K562 (cell line): ENCODE measurements at regions not wholly inside any gene's neighbourhood (a gene's known extent, or its start where the extent isn't known, plus 50 kb on each side); places are given as distances from the start of the nearest gene placed in this dataset.

Experiments
- ASH1L ChIP-seq: fragments of 450-650 bp; IDR thresholded peaks from 2 replicates; pipeline ENCODE4 v1.6.1; 2018; ENCODE audit warnings: borderline replicate concordance, mild to moderate bottlenecking, low read depth; ENCODE audit not compliant: partially characterized antibody
- C11orf30 ChIP-seq: fragments of 450-650 bp; IDR thresholded peaks from 2 replicates; pipeline ENCODE4 v1.6.1; 2016; ENCODE audit warnings: low read depth, mild to moderate bottlenecking
- CHCHD3 ChIP-seq: fragments of 250-450 bp; sonication (Bioruptor Pico); IDR thresholded peaks from 2 replicates; pipeline ENCODE4 v2.1.2; 2022; ENCODE audit warnings: mild to moderate bottlenecking
- ETV1 ChIP-seq: fragments of 450-650 bp; conservative IDR thresholded peaks from 2 replicates; pipeline ENCODE4 v1.6.1; 2016; ENCODE audit warnings: missing genetic modification characterization, control low read depth, low read depth, missing compliant biosample characterization
- HNRNPLL ChIP-seq: fragments of 200-400 bp; formaldehyde crosslinking; IDR thresholded peaks from 2 replicates; pipeline ENCODE4 v1.6.1; 2017; ENCODE audit warnings: low read length, low read depth, mild to moderate bottlenecking; ENCODE audit not compliant: poor library complexity, severe bottlenecking
- JUN ChIP-seq, 2 experiments: sonication (generic) in 1 of 2; formaldehyde crosslinking in 1 of 2; IDR thresholded peaks; 2 replicates each; pipeline versions ENCODE4 v1.6.1 to v1.8.0; 2012 to 2022; ENCODE audit warnings: borderline replicate concordance in 2 of 2, mild to moderate bottlenecking in 2 of 2, improper control_type of control experiment in 1 of 2, low read depth in 1 of 2, low read length in 1 of 2, missing genetic modification reagents in 1 of 2
- KDM1A ChIP-seq, 2 experiments: fragments of 450-650 bp; IDR thresholded peaks; 2 replicates each; pipeline ENCODE4 v1.6.1; 2016; ENCODE audit warnings: mild to moderate bottlenecking in 2 of 2
- MTA1 ChIP-seq: fragments of 450-650 bp; IDR thresholded peaks from 2 replicates; pipeline ENCODE4 v1.6.1; 2017; ENCODE audit warnings: borderline replicate concordance
- MYBL2 ChIP-seq, 2 experiments: fragments of 450-650 bp in 1 of 2; sonication (generic) in 1 of 2; formaldehyde crosslinking in 1 of 2; IDR thresholded peaks; 2 replicates each; pipeline versions ENCODE4 v1.6.1 to v1.8.1; 2017 to 2022; ENCODE audit warnings: borderline replicate concordance in 1 of 2, inconsistent platforms in 1 of 2, low read depth in 1 of 2, mild to moderate bottlenecking in 1 of 2, missing genetic modification reagents in 1 of 2, moderate library complexity in 1 of 2
- NCOA2 ChIP-seq, 2 experiments: fragments of 450-650 bp; IDR thresholded peaks; 2 replicates each; pipeline ENCODE4 v1.6.1; 2018; ENCODE audit warnings: mild to moderate bottlenecking in 2 of 2, moderate library complexity in 1 of 2; ENCODE audit not compliant: partially characterized antibody in 2 of 2
- PPARD ChIP-seq: fragments of 250-450 bp; sonication (Bioruptor Pico); IDR thresholded peaks from 2 replicates; pipeline ENCODE4 v1.8.0; 2022; ENCODE audit warnings: inconsistent platforms, mild to moderate bottlenecking, moderate library complexity
- RBM14 ChIP-seq: fragments of 200-400 bp; formaldehyde crosslinking; IDR thresholded peaks from 2 replicates; pipeline ENCODE4 v1.6.1; 2018; ENCODE audit warnings: low read depth, mild to moderate bottlenecking, low read length, moderate library complexity, borderline replicate concordance; ENCODE audit not compliant: insufficient read depth
- RFX5 ChIP-seq: IDR thresholded peaks from 2 replicates; pipeline ENCODE4 v1.6.1; 2011; ENCODE audit warnings: low read depth, mild to moderate bottlenecking, improper control_type of control experiment, low read length
- SOX6 ChIP-seq: fragments of 450-650 bp; IDR thresholded peaks from 2 replicates; pipeline ENCODE4 v1.6.1; 2014; ENCODE audit warnings: mild to moderate bottlenecking
- ZNF583 ChIP-seq: fragments of 250-450 bp; sonication (Bioruptor Pico); IDR thresholded peaks from 2 replicates; pipeline ENCODE4 v1.4.0; 2020
- TF ChIP-seq, protein P1 (sequence below), 3 experiments: fragments of 200-800 bp in 1 of 3; fragments of 250-450 bp in 1 of 3; fragments of 450-650 bp in 1 of 3; sonication (Bioruptor Pico) in 1 of 3; sonication (Bioruptor generic) in 1 of 3; formaldehyde crosslinking in 1 of 3; IDR thresholded peaks; 2 replicates each; pipeline versions ENCODE4 v1.6.1 to v1.8.0; 2016 to 2022; ENCODE audit warnings: mild to moderate bottlenecking in 2 of 3, missing genetic modification characterization in 2 of 3, missing compliant biosample characterization in 1 of 3, moderate library complexity in 1 of 3
- TF ChIP-seq, protein P2 (sequence below): fragments of 450-650 bp; formaldehyde crosslinking; IDR thresholded peaks from 2 replicates; pipeline ENCODE4 v1.4.0; 2022; ENCODE audit warnings: mild to moderate bottlenecking, moderate library complexity
- TF ChIP-seq, protein P3 (sequence below): sonication (generic); formaldehyde crosslinking; IDR thresholded peaks from 2 replicates; pipeline ENCODE4 v1.8.1; 2023; ENCODE audit warnings: mild to moderate bottlenecking, missing genetic modification reagents, moderate library complexity
- TF ChIP-seq, protein P4 (sequence below): IDR thresholded peaks from 2 replicates; pipeline ENCODE4 v1.6.1; 2016; ENCODE audit warnings: missing genetic modification characterization, missing compliant biosample characterization
- TF ChIP-seq, protein P5 (sequence below): sonication (generic); formaldehyde crosslinking; IDR thresholded peaks from 2 replicates; pipeline ENCODE4 v1.9.0; 2022; ENCODE audit warnings: mild to moderate bottlenecking, missing genetic modification reagents

DNA sequence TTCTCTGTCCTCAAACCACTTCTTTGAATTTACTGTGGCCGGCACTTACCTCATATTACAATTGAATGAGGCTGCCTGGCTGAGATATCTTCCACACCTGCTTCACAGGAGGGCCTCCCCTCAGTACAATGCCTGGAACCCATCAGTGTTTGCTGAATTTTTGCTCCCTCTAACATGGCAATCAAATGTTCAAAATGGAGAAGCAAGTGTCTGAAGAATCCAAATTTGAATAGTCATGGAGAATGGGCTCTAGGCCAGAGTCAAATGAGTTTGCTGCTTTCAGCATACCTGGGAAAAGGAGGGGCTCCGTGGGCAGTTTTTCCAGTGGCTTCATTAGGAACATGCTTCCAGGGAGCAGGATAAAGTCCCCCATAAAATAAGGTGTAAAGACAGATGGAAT, 564.8 kb downstream of the UTRN start (continued):
- TF ChIP-seq, protein P1, sequence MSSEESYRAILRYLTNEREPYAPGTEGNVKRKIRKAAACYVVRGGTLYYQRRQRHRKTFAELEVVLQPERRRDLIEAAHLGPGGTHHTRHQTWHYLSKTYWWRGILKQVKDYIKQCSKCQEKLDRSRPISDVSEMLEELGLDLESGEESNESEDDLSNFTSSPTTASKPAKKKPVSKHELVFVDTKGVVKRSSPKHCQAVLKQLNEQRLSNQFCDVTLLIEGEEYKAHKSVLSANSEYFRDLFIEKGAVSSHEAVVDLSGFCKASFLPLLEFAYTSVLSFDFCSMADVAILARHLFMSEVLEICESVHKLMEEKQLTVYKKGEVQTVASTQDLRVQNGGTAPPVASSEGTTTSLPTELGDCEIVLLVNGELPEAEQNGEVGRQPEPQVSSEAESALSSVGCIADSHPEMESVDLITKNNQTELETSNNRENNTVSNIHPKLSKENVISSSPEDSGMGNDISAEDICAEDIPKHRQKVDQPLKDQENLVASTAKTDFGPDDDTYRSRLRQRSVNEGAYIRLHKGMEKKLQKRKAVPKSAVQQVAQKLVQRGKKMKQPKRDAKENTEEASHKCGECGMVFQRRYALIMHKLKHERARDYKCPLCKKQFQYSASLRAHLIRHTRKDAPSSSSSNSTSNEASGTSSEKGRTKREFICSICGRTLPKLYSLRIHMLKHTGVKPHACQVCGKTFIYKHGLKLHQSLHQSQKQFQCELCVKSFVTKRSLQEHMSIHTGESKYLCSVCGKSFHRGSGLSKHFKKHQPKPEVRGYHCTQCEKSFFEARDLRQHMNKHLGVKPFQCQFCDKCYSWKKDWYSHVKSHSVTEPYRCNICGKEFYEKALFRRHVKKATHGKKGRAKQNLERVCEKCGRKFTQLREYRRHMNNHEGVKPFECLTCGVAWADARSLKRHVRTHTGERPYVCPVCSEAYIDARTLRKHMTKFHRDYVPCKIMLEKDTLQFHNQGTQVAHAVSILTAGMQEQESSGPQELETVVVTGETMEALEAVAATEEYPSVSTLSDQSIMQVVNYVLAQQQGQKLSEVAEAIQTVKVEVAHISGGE (CRISPR knock-in tag; IDR thresholded peaks at IDR 0.05), result peak in 1 of 3 experiments; percentile 74; a peak in 2 of 6 replicates
- no peak for TF ChIP-seq HNRNPLL
- TF ChIP-seq KDM1A (IDR thresholded peaks at IDR 0.05), result no peak
- no peak for TF ChIP-seq PPARD (CRISPR knock-in tag)
- no peak for TF ChIP-seq MYBL2 (IDR thresholded peaks at IDR 0.05; ENCODE audit: low read depth)
- no peak for TF ChIP-seq MYBL2 (CRISPR knock-in tag; IDR thresholded peaks at IDR 0.05; ENCODE audit: borderline replicate concordance)
- TF ChIP-seq, protein P2, sequence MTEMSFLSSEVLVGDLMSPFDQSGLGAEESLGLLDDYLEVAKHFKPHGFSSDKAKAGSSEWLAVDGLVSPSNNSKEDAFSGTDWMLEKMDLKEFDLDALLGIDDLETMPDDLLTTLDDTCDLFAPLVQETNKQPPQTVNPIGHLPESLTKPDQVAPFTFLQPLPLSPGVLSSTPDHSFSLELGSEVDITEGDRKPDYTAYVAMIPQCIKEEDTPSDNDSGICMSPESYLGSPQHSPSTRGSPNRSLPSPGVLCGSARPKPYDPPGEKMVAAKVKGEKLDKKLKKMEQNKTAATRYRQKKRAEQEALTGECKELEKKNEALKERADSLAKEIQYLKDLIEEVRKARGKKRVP (CRISPR knock-in tag), result peak; percentile 81
- no peak for TF ChIP-seq SOX6
- no peak for TF ChIP-seq MTA1
- TF ChIP-seq ZNF583 (CRISPR knock-in tag), result 0 out of 2 replicates have a peak, but pooled peaks have one; percentile 60
- TF ChIP-seq C11orf30, result peak; percentile 81
- TF ChIP-seq, protein P3, sequence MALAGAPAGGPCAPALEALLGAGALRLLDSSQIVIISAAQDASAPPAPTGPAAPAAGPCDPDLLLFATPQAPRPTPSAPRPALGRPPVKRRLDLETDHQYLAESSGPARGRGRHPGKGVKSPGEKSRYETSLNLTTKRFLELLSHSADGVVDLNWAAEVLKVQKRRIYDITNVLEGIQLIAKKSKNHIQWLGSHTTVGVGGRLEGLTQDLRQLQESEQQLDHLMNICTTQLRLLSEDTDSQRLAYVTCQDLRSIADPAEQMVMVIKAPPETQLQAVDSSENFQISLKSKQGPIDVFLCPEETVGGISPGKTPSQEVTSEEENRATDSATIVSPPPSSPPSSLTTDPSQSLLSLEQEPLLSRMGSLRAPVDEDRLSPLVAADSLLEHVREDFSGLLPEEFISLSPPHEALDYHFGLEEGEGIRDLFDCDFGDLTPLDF (CRISPR knock-in tag), result no peak
- TF ChIP-seq RBM14, result no peak
- no peak for TF ChIP-seq JUN (IDR thresholded peaks at IDR 0.05; ENCODE audit: borderline replicate concordance, low read depth, low read length)
- no peak for TF ChIP-seq JUN (CRISPR knock-in tag; IDR thresholded peaks at IDR 0.05; ENCODE audit: borderline replicate concordance)
- no peak for TF ChIP-seq ASH1L
- TF ChIP-seq ETV1 (tag), result peak; percentile 62; the same call in 1 of the 2 replicates
- TF ChIP-seq, protein P4, sequence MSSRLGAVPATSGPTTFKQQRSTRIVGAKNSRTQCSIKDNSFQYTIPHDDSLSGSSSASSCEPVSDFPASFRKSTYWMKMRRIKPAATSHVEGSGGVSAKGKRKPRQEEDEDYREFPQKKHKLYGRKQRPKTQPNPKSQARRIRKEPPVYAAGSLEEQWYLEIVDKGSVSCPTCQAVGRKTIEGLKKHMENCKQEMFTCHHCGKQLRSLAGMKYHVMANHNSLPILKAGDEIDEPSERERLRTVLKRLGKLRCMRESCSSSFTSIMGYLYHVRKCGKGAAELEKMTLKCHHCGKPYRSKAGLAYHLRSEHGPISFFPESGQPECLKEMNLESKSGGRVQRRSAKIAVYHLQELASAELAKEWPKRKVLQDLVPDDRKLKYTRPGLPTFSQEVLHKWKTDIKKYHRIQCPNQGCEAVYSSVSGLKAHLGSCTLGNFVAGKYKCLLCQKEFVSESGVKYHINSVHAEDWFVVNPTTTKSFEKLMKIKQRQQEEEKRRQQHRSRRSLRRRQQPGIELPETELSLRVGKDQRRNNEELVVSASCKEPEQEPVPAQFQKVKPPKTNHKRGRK (tag), result no peak
- TF ChIP-seq, protein P5, sequence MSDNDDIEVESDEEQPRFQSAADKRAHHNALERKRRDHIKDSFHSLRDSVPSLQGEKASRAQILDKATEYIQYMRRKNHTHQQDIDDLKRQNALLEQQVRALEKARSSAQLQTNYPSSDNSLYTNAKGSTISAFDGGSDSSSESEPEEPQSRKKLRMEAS, result no peak
- TF ChIP-seq RFX5, result no peak
- no peak for TF ChIP-seq CHCHD3 (CRISPR knock-in tag)
- no peak for TF ChIP-seq NCOA2 (IDR thresholded peaks at IDR 0.05; ENCODE audit: partially characterized antibody in 2 of 2)
